ENCODE measurements at regions not wholly inside any gene's neighbourhood (a gene's known extent, or its start where the extent isn't known, plus 50 kb on each side); places are given as distances from the start of the nearest gene placed in this dataset.

DNA sequence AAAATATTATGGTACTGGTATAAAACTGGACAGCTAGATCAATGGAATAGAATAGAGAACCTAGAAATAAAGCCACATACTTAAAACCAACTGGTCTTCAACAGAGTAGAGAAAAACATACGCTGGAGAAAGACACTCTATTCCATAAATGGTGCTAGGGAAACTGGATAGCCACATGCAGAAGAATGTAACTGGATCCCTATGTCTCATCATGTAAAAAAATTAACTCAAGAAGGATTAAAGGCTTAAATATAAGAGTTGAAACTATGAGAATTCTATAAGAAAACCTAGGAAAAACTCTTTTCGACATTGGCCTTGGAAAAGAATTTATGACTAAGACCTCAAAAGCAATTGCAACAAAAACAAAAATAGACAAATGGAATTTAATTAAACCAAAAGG, 114.6 kb downstream of the PCDH18 start:
- H3K4me1 ChIP-seq (ENCODE audit: control insufficient read depth, insufficient read depth, low read length), result no peaks in the 10 kb centered on the region
- no peak overlapping the region for H3K4me3 ChIP-seq
- no peak overlapping the region for H3K9ac ChIP-seq (ENCODE audit: control insufficient read depth, insufficient read depth, low read length)
- H2AFZ ChIP-seq (ENCODE audit: control insufficient read depth, low read depth, low read length), result no peak overlapping the region
- RAD21 ChIA-PET (ENCODE audit: unreplicated experiment), result no interaction called here
- no TSS peak for BruUV-seq (replicated peaks)
- H3K36me3 ChIP-seq (ENCODE audit: control insufficient read depth in 2 of 2, insufficient read depth in 2 of 2, low read length in 1 of 2), result no peaks in the 10 kb centered on the region
- in situ Hi-C loops (cut with MboI), result no loop called here
- intact Hi-C loops (cut with micrococcal nuclease; ENCODE audit: unreplicated experiment), result no loop called here
- TF ChIP-seq ZBED1 (IDR thresholded peaks at IDR 0.05; ENCODE audit: borderline replicate concordance) (no peak), LARP7 (IDR thresholded peaks at IDR 0.05) (no peak), BMI1 (IDR thresholded peaks at IDR 0.05; ENCODE audit: borderline replicate concordance) (no peak), BCLAF1 (IDR thresholded peaks at IDR 0.05) (no peak), MXI1 (IDR thresholded peaks at IDR 0.05; ENCODE audit: low read depth, low read length) (no peak), MEF2A (IDR thresholded peaks at IDR 0.05; ENCODE audit: insufficient read depth, low read depth, low read length) (no peak), YY1 (IDR thresholded peaks at IDR 0.05; ENCODE audit: low read depth, low read length) (no peak), ZNF592 (IDR thresholded peaks at IDR 0.05) (no peak), RAD51 (IDR thresholded peaks at IDR 0.05) (no peak)
- H3K27ac ChIP-seq (ENCODE audit: control insufficient read depth, insufficient read depth), result no peak overlapping the region
- no peaks in the 10 kb centered on the region for H3K9me3 ChIP-seq (replicated peaks; ENCODE audit: control insufficient read depth, insufficient read depth, low read length)
- no peaks in the 10 kb centered on the region for H3K79me2 ChIP-seq (ENCODE audit: control insufficient read depth, insufficient read depth, low read length)
- FAIRE-seq, result no peak
- H4K20me1 ChIP-seq (ENCODE audit: control insufficient read depth, insufficient read depth), result no peaks in the 10 kb centered on the region
- H3K27me3 ChIP-seq (replicated peaks in 1 of 2; ENCODE audit: control insufficient read depth in 2 of 2, insufficient read depth in 2 of 2, low read length in 1 of 2), result no peaks in the 10 kb centered on the region
- no peak for ATAC-seq
- 11% methylated on average over 2 of the region's 2 CpGs for WGBS (ENCODE audit: insufficient coverage, insufficient replicate concordance, low lambda C conversion rate, missing lambda C conversion rate)
- POLR2A ChIA-PET, result no interaction called here
- no peak overlapping the region for H3K4me2 ChIP-seq (ENCODE audit: control insufficient read depth, insufficient read depth)
- no peak for DNase-seq (ENCODE audit: low read depth, low spot score)
- SMC1A ChIA-PET (ENCODE audit: uncharacterized antibody, unreplicated experiment), result interaction anchor here (1.0 kb wide), 1 partner anchor 23 kb away, joined by 3 read pairs; no protein-coding TSS in a partner anchor
- CTCF ChIA-PET, result no interaction called here
